H4 (cell line): ENCODE measurements at regions not wholly inside any gene's neighbourhood (a gene's known extent, or its start where the extent isn't known, plus 50 kb on each side); places are given as distances from the start of the nearest gene placed in this dataset.
"Not testable (repeated sequence)": the region's sequence is repeated elsewhere in the genome, so short reads cannot be mapped to it uniquely, and the experiment has no call there.

Experiments
- DNase-seq: peaks from one replicate; pipeline ENCODE4 v3.0.0-alpha.2; 2015; ENCODE audit warnings: low spot score

DNA sequence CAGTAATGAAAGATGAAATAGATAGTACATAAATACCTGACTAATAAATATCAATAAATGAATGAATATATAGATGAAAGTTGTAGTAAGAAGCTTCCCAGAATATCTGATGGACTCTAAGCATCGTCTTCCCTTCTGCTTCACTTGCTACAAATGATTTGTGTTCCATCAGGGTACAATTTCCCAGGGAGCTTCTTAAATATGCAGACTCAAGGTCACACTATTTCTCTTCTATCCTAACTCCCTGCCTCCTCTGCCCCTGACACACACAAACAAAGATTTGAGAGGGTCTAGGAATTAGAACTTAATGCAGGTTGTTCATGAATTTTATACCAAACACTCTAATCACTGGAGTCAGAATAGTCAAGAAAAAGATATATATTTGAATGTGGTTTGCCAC is 415.9 kb upstream of the TMPRSS15 start:
- no peak for DNase-seq

DNA sequence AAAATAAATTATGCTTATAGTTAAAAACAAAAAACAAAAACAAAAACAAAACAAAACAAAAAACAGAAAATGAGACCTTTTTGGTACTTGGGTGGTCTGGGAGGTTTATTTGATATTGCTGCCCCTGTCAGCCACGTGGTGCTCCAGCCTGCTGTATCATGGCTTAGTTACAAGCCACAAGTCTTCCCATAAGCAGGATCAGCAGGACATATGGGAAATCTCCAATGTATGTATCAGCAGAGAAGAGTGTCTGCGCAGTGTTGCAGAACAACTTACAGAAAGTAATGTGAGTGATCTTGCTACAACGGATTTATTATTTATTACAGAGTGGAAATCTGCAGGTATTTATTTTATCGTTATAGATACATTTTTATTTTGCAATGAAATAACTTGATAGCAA is 423.0 kb upstream of the TMPRSS15 start:
- no peak for DNase-seq

DNA sequence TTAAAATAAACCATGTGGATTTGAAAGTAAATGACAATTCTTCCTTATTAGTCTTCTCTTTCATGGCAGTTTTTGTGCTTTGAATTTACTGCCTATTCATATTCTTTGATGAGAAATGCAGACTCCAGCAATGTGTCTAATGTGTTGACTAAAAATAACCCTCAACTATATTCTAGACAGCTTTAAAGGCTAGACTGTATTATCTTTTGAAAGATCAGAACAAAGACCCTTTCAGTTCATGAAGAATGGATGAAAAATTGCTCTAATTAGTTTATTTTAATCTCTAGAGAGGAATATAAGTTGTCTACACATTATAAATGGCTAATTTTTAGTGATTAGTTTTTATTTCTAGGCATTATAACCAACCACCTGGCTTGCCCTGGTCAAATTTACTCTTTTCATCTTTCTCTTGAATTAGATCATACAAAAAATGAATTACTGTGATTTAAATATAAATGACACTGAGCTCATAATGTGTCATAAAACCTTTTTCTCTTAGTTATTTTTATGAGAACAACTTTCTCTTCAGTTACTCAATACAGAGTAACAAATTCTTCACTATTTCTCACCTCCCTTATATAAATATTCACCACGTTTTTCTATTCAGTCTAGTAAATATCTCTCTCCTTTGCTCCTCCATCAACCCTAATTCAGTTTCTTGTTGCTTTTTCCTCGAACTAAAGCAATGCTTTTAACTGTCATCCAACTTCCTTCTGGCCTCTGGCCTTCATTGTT is 428.5 kb upstream of the TMPRSS15 start:
- no peak for DNase-seq

DNA sequence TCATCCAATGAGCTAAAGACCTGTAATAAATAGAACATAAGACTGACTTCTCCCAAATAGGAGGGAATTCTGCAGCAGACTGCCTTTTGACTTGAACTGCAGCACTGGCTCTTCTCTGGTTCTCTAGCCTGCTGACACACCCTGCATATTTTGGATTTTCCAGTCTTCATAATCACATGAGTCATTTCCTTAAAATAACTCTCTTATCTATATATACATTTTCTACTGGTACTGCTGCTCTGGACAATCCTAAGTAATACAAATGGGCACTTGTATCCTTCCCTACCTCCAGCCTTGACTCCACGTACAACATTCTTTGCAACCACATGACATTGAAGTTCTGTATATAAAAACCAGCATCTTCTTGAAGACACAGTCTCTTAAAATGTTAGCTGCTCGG is 429.4 kb upstream of the TMPRSS15 start:
- peak; percentile 40 for DNase-seq

DNA sequence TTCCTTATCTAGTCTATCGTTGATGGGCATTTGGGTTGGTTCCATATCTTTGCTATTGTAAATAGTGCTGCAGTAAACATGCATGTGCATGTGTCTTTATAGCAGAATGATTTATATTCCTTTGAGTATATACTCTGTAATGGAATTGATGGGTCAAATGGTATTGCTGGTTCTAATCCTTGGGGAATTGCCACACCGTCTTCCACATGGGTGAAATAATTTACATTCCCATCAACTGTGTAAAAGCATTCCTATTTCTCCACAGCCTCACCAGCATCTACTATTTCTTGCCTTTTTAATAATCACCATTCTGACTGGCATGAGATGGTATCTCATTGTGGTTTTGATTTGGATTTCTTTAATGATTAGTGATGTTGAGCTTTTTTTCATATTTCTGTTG is 430.5 kb upstream of the TMPRSS15 start:
- DNase-seq: not testable (repeated sequence)

DNA sequence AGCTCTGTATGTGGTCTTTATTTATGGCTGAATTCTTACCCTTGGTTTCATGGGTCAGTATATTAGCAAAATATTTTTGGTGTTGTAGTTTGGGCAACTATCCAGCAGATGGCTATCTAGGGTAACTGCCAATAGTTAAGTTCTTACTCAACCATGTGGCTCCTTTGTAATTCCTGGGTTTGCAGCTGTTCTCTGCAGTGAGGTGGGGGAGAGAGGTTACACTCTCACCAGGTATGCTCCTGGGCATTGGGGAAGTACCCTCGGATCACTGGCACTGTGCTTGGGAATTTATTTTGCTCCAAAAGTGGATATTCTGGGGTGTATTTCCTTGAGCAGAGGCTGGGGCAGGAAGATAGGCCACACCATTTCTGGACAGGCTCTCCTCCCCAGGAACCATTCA is 436.7 kb upstream of the TMPRSS15 start:
- peak; percentile 46 for DNase-seq

DNA sequence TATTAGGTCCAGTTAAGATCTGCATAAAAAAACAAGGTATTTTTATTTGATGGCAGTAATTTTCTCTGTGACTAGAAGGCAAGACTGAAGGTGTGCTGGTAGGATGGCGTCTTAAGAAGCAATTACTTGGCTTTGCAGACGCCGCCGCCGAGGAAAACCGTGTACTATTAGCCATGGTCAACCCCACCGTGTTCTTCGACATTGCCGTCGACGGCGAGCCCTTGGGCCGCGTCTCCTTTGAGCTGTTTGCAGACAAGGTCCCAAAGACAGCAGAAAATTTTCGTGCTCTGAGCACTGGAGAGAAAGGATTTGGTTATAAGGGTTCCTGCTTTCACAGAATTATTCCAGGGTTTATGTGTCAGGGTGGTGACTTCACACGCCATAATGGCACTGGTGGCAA is 454.0 kb upstream of the TMPRSS15 start:
- DNase-seq: not testable (repeated sequence)

DNA sequence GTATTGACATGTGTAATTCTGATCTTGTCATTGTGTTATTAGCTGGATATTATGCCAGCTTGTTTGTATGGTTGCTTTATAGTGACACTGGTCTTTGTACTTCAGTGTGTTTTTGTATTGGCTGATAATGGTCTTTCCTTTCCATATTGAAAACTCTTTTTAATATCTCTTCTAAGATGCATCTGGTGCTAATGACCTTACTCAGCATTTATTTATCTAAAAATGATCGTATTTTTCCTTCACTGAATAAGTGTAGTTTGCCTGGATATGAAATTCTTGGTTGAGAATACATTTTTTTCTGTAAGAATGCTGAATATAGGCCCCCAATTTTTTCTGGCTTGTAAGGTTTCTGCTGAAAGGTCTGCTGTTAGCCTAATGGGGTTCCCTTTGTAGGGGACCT is 465.5 kb upstream of the TMPRSS15 start:
- no peak for DNase-seq

DNA sequence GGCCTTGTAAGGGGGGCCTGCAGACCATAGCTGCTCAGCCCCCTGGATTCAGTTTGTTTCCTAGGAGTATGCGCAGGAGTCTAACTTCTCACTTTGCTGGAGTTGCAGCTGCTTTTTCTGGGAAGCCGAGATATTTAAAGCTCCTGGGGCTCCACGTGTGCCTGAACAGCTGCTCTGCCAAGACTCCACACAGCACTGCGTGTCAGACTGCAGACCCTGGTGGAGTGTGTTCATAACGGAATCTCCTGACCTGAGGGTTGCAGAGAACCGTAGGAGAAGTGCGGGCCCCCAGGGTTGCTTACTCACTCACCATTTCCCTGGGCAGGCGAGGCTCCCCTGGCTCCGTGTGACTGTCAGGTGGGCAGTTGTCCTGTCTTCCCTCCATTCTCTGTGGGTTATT is 474.3 kb upstream of the TMPRSS15 start:
- no peak for DNase-seq

DNA sequence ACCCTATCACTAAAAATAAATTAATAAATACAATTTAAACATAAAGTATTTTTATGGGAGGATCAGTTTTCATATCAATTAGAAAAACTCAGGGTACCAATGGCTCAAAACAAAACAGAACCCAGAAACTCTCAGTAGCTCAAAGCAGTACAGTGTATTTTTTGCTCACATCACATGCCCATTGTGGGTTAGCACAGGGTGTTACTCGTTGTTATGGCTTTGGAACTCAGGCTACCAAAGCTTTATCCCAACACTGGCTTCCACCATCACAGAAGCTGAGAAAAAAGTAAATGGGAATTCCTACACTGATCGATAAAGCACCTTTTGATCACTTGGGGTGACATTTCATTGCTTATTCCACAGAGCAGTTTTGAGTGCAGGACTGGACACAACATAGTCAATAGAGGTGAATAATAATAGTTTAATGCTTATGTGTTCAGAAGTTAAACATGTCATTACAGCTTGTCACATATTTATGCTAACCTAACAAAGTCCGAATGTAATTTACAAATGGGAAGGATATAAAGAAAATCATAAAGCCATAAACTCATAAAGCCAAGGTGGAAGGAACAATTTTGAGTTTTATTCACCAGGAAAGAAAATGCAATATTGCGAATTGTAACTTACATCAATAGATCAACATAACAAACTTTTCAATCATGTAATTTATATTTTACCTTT is 484.5 kb upstream of the TMPRSS15 start:
- DNase-seq: no peak

DNA sequence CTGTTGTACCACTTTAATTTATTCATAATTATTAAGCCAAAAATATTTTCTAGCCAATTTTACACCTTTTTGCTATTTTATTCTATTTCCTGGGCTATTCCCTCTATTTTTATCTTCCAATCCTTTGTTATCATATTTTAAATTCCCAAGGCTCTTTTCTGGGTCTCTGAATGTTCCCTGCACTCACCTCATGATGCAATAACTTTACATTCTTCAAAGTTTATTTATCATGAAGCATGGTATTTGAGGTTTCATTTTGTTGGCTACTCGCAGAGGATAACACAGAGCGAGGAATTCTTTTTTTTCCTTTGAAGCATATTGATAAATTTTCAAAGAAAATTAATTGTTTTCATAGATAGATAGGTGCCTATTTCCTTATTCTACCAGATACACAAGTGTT is 489.8 kb upstream of the TMPRSS15 start:
- DNase-seq: no peak

DNA sequence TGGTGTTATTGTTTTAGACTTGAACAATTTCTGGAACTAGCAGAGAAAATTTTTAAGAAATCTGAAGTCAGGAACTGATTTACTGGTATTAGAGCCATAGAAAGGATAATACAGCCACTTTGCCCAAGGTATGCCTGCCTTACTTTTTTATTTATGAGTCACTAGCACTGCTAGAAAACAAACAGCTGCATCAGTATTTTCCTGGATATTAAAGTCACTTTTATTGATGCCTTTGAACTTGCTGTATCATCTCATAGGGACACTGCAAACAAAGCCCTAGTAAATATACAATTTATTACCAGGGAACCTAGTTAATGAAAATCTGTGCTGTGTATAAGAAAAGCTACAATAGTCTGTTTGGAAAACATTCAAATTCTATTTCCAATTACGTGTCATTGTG is 490.8 kb upstream of the TMPRSS15 start:
- no peak for DNase-seq

DNA sequence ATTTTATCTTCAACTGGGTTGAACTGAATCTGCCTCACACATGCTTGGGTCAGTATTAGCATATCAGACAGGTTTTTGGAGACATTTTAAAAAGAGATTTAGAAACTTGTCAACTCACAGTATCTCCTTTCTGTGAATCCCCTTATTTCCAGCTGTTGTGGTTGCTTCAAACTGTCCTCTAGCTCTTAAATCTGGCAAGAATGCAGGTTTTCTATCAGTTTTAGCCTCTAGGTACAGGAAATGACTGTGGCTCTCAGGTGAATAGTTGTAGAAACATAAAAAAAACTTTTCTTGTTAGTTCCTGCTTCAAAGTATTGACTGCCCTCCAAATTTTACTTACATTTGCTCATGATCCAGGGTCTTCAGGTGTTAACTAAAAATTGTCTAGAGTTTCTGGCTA is 495.7 kb upstream of the TMPRSS15 start:
- no peak for DNase-seq

DNA sequence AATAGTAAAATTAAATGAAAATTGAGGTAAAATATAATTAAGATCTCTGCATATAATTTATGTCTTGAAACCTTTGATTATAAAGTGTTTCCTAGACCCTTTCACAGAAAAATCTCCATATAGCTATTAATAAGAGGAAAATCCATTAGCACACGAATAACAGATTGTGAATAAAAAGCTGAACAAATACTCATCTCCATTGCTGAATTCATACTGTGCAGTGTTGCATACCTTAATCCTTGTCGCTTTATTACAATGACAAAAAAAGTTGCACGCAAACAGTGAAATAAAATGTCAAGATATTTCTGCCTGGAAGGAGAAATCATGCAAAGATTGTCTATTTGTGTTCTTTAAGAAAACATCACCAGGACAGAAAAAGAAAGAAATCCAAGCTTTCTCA is 499.1 kb upstream of the TMPRSS15 start:
- no peak for DNase-seq

DNA sequence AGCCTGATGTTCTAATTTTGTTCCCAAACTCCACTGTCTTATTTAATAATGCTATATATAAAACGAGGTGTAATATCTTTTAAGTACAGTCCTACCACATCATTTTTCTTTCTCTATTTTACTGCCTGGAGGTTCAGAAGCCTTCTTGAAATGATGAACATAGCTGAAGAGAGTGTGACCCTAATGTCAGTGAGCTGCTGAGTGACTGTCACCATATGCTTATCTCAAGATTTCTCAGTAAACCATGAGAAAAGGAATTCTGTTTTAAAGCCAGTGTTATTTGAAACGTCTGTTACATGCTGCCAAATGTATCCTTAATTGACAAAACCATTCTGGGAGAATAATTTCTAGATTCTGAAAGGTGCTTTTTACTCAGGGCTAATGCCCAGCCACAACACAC is 503.5 kb upstream of the TMPRSS15 start:
- no peak for DNase-seq

DNA sequence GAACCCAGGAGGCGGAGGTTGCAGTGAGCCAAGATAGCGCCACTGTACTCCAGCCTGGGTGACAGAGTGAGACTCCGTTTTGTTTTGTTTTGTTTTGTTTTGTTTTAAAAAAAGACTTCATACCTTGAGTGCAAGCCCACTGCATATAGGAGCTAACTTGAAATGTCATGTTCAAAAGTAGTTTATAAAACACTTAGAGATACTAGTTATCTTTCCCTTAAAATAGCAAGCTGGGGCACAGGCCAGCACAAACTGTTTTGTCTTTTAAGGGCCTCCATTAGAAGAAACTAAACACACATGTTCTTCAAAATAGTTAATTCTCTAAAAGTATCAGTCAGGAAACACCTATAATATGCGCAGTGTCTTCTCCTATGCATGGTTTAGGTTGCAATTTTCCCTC is 505.1 kb upstream of the TMPRSS15 start:
- no peak for DNase-seq

DNA sequence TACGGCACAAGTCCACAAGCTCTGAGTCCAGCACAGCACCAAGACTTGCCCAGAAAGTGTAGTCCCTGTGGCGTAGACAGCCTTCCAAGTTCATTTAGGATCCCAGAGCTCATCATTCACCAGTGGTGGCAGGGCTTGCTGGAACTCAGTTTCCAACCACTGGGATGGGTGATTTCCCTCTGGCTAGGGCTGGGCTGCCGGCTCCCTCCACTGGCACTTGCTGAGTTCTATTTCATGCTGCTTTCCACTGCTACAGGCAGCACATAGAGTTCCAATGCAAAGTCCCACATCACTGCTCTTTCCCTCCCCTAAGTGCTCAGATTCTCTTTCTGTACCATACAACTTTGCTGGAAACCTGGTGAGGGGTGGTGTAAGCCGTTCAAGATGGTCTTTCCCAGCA is 510.3 kb upstream of the TMPRSS15 start:
- no peak for DNase-seq

DNA sequence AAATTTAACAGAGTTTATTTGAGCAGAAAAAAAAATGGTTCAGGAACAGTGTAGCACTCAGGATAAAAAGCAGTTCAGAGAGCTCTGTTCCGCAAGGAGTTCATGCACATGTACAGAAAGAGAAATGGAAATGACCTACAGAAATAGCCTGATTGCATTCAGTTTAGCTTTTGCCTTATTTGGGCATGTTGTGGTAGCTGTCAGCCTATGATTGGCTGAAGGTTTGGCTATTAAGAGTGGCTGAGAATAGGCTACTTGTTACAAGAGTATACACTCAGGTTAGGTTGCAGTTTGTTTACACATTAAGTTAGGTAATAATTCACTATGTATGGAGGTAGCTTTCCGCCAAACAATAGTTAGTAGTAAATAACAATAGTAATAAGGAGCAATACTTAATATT is 511.0 kb upstream of the TMPRSS15 start:
- DNase-seq: no peak

DNA sequence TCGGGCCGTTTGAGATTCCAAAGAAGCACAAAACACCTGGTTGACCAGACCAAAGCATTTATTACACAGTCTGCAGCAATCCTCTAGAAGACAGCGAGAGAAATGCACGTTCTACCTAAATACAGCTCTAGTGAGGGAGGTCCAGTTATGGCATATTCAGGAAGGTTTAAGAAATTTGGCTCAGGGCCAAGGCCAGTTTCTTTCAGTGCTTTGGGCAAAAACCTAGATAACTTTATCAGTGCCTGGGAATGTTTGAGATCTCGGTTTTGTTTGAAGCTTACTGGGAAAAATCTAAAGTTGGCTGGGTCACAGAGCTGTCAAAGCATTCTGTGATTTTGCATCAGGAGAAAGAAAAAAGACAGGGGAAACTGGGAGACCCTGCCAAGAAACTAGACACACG is 514.0 kb upstream of the TMPRSS15 start:
- DNase-seq: no peak

DNA sequence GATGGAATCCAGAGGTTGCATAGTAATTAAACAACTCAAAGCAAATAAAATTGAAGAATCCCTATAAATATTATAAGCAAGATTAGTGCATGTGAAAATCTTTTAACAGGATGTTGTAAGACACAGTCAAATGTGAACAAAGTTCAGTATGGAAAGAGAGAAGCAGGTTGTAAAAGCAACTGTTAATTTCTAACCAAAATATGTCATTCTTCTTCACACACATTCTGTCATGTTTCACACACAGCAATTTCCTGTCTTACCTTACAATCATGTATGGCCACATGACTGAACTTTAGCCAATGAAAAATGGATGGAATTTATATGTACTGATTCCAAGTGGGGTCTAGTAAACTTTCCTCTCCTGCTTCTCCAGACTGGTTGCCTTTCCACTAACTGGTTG is 527.7 kb upstream of the TMPRSS15 start:
- no peak for DNase-seq

DNA sequence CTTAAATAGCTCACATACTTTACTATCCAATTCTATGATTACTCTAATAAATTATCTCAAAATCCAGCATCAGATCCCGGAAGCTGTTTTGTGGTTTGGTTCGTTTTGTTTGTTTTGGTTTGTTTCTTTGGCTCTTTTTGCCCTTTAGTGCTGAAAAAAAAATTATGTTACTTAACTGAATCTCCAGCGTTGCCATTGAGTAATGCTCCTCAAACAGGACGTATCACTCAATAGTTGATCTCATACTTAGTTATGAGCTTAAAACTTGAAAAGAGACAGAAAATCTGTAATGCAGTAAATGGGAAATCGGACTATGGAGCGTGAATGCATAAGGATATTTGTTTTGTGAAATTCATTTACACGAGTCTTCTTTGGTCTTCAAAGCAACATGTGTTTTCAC is 533.8 kb upstream of the TMPRSS15 start:
- no peak for DNase-seq

DNA sequence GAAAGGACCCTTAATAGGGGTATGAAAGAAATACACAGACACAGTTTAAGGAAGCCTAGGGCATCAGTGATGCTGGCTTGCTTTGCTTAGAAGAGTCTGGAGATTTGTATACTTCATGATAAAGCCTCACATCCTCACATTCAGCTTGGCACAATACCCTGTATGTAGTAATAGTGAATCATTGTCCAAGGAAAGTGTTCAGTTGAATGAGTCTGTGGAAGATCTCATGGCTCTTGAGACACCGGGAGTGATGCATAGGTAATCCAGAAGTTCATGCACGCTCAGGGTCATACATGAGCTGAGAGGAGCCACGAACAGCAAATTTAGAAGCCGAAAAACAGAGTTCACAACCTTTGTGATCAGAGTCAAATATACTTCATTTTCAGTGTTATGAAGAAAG is 537.2 kb upstream of the TMPRSS15 start:
- DNase-seq: no peak

DNA sequence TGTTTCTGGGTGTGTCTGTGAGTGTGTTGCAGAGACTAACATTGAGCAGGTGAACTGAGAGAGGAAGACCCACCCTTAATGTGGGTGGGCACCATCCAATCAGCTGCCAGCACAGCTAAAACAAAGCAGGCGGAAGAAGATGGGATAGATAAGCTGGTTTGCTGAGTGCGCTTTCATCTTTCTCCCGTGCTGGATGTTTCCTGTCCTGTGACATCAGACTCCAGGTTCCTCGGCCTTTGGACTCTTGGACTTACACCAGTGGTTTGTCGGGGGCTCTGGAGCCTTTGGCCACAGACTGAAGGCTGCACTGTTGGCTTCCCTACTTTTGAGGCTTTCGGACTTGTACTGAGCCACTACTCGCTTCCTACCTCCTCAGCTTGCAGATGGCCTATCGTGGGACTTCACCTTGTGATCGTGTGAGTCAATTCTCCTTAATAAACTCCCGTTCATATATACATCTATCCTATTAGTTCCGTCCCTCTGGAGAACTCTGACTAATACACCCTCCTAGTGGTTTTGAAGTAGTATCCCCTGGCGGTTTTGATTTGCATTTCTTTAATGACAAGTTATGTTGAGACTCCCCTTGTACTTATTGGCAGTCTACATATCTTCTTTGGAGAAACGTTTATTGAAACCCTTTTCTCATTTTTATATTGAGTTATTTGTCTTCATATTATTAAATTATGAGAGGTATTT is 546.6 kb upstream of the TMPRSS15 start:
- DNase-seq: no peak
